ENCODE measurements at regions not wholly inside any gene's neighbourhood (a gene's known extent, or its start where the extent isn't known, plus 50 kb on each side); places are given as distances from the start of the nearest gene placed in this dataset.

DNA sequence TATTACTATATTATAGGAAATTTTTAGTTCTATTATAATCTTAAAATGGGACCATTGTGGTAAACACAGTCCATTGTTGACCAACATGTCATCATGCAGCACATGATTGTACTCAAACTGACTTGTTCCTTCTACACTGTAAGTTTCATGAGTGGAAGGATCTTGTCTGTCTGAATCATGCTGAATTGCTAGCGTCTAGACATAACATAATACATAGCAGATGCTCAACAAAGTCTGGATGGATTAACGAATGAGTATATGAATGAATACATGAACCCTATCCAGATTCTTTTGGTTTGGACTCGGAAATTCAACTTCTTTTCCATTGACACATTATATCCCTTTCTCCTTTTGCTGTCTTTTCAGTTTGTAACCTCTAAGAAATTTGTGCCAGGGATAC lies 429.2 kb upstream of the SGCD start:
- Mint-ChIP-seq H3K4me1 (ENCODE audit: low read depth) (no peaks in the 10 kb centered on the region), H3K36me3 (ENCODE audit: low read depth) (no peaks in the 10 kb centered on the region; the same call in 1 of the 2 replicates), H3K4me3 (no peak overlapping the region), H3K27me3 (ENCODE audit: insufficient read depth) (no peaks in the 10 kb centered on the region), H3K9me3 (peaks cover 25% of the 10 kb centered on the region), H3K27ac (no peak overlapping the region)
- no peak for DNase-seq
- TF ChIP-seq, protein P1, sequence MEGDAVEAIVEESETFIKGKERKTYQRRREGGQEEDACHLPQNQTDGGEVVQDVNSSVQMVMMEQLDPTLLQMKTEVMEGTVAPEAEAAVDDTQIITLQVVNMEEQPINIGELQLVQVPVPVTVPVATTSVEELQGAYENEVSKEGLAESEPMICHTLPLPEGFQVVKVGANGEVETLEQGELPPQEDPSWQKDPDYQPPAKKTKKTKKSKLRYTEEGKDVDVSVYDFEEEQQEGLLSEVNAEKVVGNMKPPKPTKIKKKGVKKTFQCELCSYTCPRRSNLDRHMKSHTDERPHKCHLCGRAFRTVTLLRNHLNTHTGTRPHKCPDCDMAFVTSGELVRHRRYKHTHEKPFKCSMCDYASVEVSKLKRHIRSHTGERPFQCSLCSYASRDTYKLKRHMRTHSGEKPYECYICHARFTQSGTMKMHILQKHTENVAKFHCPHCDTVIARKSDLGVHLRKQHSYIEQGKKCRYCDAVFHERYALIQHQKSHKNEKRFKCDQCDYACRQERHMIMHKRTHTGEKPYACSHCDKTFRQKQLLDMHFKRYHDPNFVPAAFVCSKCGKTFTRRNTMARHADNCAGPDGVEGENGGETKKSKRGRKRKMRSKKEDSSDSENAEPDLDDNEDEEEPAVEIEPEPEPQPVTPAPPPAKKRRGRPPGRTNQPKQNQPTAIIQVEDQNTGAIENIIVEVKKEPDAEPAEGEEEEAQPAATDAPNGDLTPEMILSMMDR (IDR thresholded peaks at IDR 0.05) = no peak

DNA sequence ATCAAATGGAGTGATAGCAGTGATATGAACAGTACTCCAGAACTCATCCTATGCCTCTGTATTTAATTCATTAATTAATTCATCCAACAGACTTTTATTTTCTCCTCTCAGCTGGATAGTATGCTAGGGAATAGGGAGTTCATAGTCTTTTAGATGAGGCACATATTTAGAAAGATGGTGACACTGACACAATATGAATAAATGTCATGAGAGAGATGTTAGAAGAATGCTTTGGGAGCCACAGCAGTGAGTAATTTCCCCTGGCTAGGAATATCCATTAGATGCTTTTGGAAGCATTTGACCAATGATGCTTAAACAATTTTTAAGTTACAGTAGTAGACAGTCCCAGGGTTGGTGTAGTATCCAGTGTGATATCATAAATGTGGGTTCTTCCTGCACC lies 428.7 kb upstream of the SGCD start:
- TF ChIP-seq, protein P1 (IDR thresholded peaks at IDR 0.05) = no peak
- no peaks in the 10 kb centered on the region; the same call in 1 of the 2 replicates for H3K36me3 Mint-ChIP-seq (ENCODE audit: low read depth)
- peaks cover 28% of the 10 kb centered on the region for H3K9me3 Mint-ChIP-seq
- no peaks in the 10 kb centered on the region for H3K4me1 Mint-ChIP-seq (ENCODE audit: low read depth)
- no peaks in the 10 kb centered on the region for H3K27me3 Mint-ChIP-seq (ENCODE audit: insufficient read depth)
- no peak overlapping the region for H3K27ac Mint-ChIP-seq
- H3K4me3 Mint-ChIP-seq = no peak overlapping the region
- DNase-seq = no peak

DNA sequence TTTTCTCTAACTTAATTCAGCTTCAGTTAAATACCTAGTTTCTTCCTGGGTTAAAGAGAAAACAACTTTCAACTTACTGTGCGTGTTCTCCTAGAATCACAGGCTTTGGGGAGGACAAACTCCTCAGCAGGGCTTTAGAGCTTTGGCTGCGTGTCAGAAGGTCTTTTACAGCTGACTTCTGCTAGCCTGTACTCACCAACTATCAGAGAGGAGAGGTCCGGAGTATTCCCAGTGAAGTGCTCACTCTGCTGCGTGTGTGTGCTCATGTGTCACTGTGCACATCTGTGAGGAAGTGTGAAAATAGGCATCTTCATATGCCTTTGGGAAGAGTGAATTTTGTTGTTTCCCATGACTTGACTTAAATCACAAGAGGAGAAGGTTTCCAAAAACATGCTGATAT lies 423.2 kb upstream of the SGCD start:
- TF ChIP-seq, protein P1 (IDR thresholded peaks at IDR 0.05) = no peak
- Mint-ChIP-seq H3K36me3 (ENCODE audit: low read depth) (no peaks in the 10 kb centered on the region; the same call in 1 of the 2 replicates), H3K27me3 (ENCODE audit: insufficient read depth) (no peaks in the 10 kb centered on the region), H3K27ac (no peak overlapping the region), H3K4me3 (no peak overlapping the region), H3K9me3 (peaks cover 36% of the 10 kb centered on the region), H3K4me1 (ENCODE audit: low read depth) (no peaks in the 10 kb centered on the region)
- no peak for DNase-seq

DNA sequence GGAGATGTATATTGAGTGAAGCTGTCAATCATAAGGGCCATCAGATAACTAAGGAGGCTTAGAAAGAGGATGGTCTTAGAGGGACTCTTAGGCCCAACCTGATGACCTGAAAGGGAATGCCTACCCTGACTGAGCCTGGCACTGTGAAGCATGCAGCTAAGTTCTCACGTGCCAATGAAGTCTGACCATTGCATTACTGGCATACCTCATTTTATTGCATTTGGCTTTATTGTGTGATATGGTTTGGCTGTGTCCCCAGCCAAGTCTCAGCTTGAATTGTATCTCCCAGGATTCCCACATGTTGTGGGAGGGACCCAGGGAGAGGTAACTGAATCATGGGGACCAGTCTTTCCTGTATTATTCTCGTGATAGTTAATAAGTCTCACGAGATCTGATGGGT lies 421.6 kb upstream of the SGCD start:
- DNase-seq = no peak
- TF ChIP-seq, protein P1 (IDR thresholded peaks at IDR 0.05) = no peak
- no peak overlapping the region for H3K4me3 Mint-ChIP-seq
- H3K27ac Mint-ChIP-seq = no peak overlapping the region
- H3K4me1 Mint-ChIP-seq (ENCODE audit: low read depth) = no peaks in the 10 kb centered on the region
- peaks cover 34% of the 10 kb centered on the region for H3K9me3 Mint-ChIP-seq
- no peaks in the 10 kb centered on the region for H3K27me3 Mint-ChIP-seq (ENCODE audit: insufficient read depth)
- no peaks in the 10 kb centered on the region; the same call in 1 of the 2 replicates for H3K36me3 Mint-ChIP-seq (ENCODE audit: low read depth)

DNA sequence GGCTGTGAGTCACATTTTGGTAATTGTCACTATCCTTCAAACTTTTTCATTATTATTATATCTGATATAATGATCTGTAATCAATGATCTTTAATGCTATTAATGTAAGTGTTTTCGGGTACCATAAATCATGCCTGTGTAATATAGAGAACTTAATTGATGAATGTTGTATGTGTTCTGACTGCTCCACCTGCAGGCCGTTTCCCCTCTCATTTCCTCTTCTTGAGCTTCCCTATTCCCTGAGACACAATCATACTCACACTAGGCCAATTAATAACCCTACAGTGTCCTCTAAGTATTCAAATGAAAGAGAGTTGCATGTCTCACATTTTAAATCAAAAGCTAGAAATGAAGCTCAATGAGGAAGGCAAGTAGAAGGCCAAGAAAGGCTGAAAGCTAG lies 420.9 kb upstream of the SGCD start:
- TF ChIP-seq, protein P1 (IDR thresholded peaks at IDR 0.05) = no peak
- H3K36me3 Mint-ChIP-seq (ENCODE audit: low read depth) = no peaks in the 10 kb centered on the region; the same call in 1 of the 2 replicates
- DNase-seq = no peak
- H3K9me3 Mint-ChIP-seq = peaks cover 34% of the 10 kb centered on the region
- no peaks in the 10 kb centered on the region for H3K4me1 Mint-ChIP-seq (ENCODE audit: low read depth)
- H3K27me3 Mint-ChIP-seq (ENCODE audit: insufficient read depth) = no peaks in the 10 kb centered on the region
- H3K27ac Mint-ChIP-seq = no peak overlapping the region
- no peak overlapping the region for H3K4me3 Mint-ChIP-seq

DNA sequence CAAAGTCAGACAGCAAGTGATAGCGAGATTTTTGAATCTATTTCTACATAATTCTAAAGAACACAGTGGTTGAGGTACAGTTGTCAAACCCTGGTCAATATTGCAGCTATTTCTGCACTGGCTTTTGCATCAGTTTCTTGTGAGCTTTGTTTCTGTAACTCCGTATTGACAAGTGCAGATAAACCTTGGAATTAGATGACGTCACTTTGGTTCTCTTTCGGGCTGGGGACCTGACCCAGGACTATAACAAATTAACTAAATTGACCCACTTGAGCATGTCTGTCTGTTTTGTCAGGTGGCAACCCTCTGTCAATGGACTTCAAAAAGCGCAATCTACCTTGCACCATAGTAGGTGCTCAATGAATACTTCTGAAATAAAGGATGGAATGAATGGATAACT lies 418.4 kb upstream of the SGCD start:
- Mint-ChIP-seq H3K9me3 (peaks cover 32% of the 10 kb centered on the region), H3K36me3 (ENCODE audit: low read depth) (no peaks in the 10 kb centered on the region), H3K27me3 (ENCODE audit: insufficient read depth) (no peaks in the 10 kb centered on the region), H3K4me3 (no peak overlapping the region), H3K4me1 (ENCODE audit: low read depth) (no peaks in the 10 kb centered on the region), H3K27ac (no peak overlapping the region)
- TF ChIP-seq, protein P1 (IDR thresholded peaks at IDR 0.05) = no peak
- DNase-seq = no peak
